ENCODE measurements at regions not wholly inside any gene's neighbourhood (a gene's known extent, or its start where the extent isn't known, plus 50 kb on each side); places are given as distances from the start of the nearest gene placed in this dataset.

DNA sequence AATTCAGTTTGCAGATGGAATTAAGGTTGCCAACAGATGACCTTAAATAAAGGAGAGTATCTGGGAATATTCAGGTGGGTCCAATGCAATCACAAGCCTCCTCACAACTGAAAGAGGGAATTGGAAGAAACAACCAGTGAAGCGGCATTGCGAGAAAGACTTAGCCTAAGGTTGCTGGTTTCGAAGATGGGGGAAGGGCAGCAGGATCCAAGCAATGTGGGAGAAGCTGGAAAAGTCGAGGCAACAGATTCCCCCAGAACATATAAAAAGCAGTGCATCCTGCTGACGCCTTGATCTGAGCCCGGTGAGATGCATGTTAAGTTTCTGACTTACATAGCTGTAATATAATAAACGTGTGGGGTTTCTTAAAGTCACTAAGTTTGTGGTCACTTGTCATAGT, 162.5 kb downstream of the NDUFA10 start:
- 92% methylated on average over 6 of the region's 7 CpGs for WGBS (ENCODE audit: insufficient coverage)
- TF ChIP-seq, protein P1, sequence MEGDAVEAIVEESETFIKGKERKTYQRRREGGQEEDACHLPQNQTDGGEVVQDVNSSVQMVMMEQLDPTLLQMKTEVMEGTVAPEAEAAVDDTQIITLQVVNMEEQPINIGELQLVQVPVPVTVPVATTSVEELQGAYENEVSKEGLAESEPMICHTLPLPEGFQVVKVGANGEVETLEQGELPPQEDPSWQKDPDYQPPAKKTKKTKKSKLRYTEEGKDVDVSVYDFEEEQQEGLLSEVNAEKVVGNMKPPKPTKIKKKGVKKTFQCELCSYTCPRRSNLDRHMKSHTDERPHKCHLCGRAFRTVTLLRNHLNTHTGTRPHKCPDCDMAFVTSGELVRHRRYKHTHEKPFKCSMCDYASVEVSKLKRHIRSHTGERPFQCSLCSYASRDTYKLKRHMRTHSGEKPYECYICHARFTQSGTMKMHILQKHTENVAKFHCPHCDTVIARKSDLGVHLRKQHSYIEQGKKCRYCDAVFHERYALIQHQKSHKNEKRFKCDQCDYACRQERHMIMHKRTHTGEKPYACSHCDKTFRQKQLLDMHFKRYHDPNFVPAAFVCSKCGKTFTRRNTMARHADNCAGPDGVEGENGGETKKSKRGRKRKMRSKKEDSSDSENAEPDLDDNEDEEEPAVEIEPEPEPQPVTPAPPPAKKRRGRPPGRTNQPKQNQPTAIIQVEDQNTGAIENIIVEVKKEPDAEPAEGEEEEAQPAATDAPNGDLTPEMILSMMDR (IDR thresholded peaks at IDR 0.05): no peak

GRCh38 chr2:239858179-239858578, 167.0 kb downstream of the NDUFA10 start:
- H3K27ac ChIP-seq (ENCODE audit: low read length): no peak overlapping the region
- no peaks in the 10 kb centered on the region for H3K4me1 Mint-ChIP-seq
- H3K9me3 ChIP-seq (ENCODE audit: control insufficient read depth, insufficient read depth, low read length): no peaks in the 10 kb centered on the region
- H3K4me3 ChIP-seq (ENCODE audit: low read length): no peak overlapping the region
- WGBS (ENCODE audit: insufficient coverage): 12% methylated on average over 5 of the region's 5 CpGs
- DNase-seq (no peak), ATAC-seq (no peak)
- H3K36me3 Mint-ChIP-seq: no peaks in the 10 kb centered on the region
- TF ChIP-seq, protein P1 (IDR thresholded peaks at IDR 0.05): no peak
- H3K9me3 Mint-ChIP-seq: no peaks in the 10 kb centered on the region
- no peaks in the 10 kb centered on the region for H3K36me3 ChIP-seq (ENCODE audit: control insufficient read depth, insufficient read depth, low read length)
- H3K27ac Mint-ChIP-seq: no peak overlapping the region
- no peaks in the 10 kb centered on the region for H3K4me1 ChIP-seq (ENCODE audit: control insufficient read depth, insufficient read depth, low read length)
- peaks cover 6% of the 10 kb centered on the region for H3K27me3 ChIP-seq (ENCODE audit: control insufficient read depth, insufficient read depth, low read length)
- no peak overlapping the region for H3K4me3 Mint-ChIP-seq
- intact Hi-C loops (cut with micrococcal nuclease): no loop called here
- H3K27me3 Mint-ChIP-seq (ENCODE audit: low read depth in 2 of 2): peaks cover 6 to 54% of the 10 kb centered on the region in 2 donors

More for the DNA sequence above, 162.5 kb downstream of the NDUFA10 start:
- Mint-ChIP-seq H3K27ac (no peak overlapping the region), H3K4me1 (no peaks in the 10 kb centered on the region), H3K4me3 (no peak overlapping the region), H3K36me3 (no peaks in the 10 kb centered on the region), H3K27me3 (ENCODE audit: low read depth in 2 of 2) (peaks cover 6 to 27% of the 10 kb centered on the region in 2 donors), H3K9me3 (no peaks in the 10 kb centered on the region)
- H3K27ac ChIP-seq (ENCODE audit: low read length): no peak overlapping the region
- H3K36me3 ChIP-seq (ENCODE audit: control insufficient read depth, insufficient read depth, low read length): no peaks in the 10 kb centered on the region
- ATAC-seq: no peak
- H3K4me3 ChIP-seq (ENCODE audit: low read length): no peak overlapping the region
- H3K27me3 ChIP-seq (ENCODE audit: control insufficient read depth, insufficient read depth, low read length): peaks cover 6% of the 10 kb centered on the region
- intact Hi-C loops (cut with micrococcal nuclease): no loop called here
- DNase-seq: no peak
- H3K9me3 ChIP-seq (ENCODE audit: control insufficient read depth, insufficient read depth, low read length): no peaks in the 10 kb centered on the region
- H3K4me1 ChIP-seq (ENCODE audit: control insufficient read depth, insufficient read depth, low read length): no peaks in the 10 kb centered on the region

- Mint-ChIP-seq H3K36me3 (no peaks in the 10 kb centered on the region), H3K9me3 (no peaks in the 10 kb centered on the region), H3K4me3 (no peak overlapping the region), H3K4me1 (no peaks in the 10 kb centered on the region), H3K27ac (no peak overlapping the region), H3K27me3 (ENCODE audit: low read depth in 2 of 2) (peaks cover 6 to 54% of the 10 kb centered on the region in 2 donors)
- WGBS (ENCODE audit: insufficient coverage): 73% methylated on average over 1 of the region's 1 CpG
- intact Hi-C loops (cut with micrococcal nuclease): no loop called here
- Histone ChIP-seq H3K4me1 (ENCODE audit: control insufficient read depth, insufficient read depth, low read length) (no peaks in the 10 kb centered on the region), H3K9me3 (ENCODE audit: control insufficient read depth, insufficient read depth, low read length) (no peaks in the 10 kb centered on the region), H3K27me3 (ENCODE audit: control insufficient read depth, insufficient read depth, low read length) (peaks cover 6% of the 10 kb centered on the region), H3K4me3 (ENCODE audit: low read length) (no peak overlapping the region), H3K27ac (ENCODE audit: low read length) (no peak overlapping the region), H3K36me3 (ENCODE audit: control insufficient read depth, insufficient read depth, low read length) (no peaks in the 10 kb centered on the region)
- DNase-seq (no peak), ATAC-seq (no peak)
- TF ChIP-seq, protein P1 (IDR thresholded peaks at IDR 0.05): no peak
Observed at GRCh38 chr2:239857591-239857990, 167.6 kb downstream of the NDUFA10 start.

- peaks cover 6 to 54% of the 10 kb centered on the region in 2 donors for H3K27me3 Mint-ChIP-seq (ENCODE audit: low read depth in 2 of 2)
- intact Hi-C loops (cut with micrococcal nuclease): no loop called here
- H3K27ac Mint-ChIP-seq: no peak overlapping the region
- Histone ChIP-seq H3K27me3 (ENCODE audit: control insufficient read depth, insufficient read depth, low read length) (peaks cover 6% of the 10 kb centered on the region), H3K27ac (ENCODE audit: low read length) (no peak overlapping the region), H3K9me3 (ENCODE audit: control insufficient read depth, insufficient read depth, low read length) (peaks cover under 1% of the 10 kb centered on the region), H3K36me3 (ENCODE audit: control insufficient read depth, insufficient read depth, low read length) (no peaks in the 10 kb centered on the region), H3K4me1 (ENCODE audit: control insufficient read depth, insufficient read depth, low read length) (no peaks in the 10 kb centered on the region), H3K4me3 (ENCODE audit: low read length) (no peak overlapping the region)
- TF ChIP-seq, protein P1 (IDR thresholded peaks at IDR 0.05): no peak
- H3K4me3 Mint-ChIP-seq: no peak overlapping the region
- H3K36me3 Mint-ChIP-seq: peaks cover under 1% of the 10 kb centered on the region
- ATAC-seq (no peak), DNase-seq (no peak)
- H3K9me3 Mint-ChIP-seq: no peaks in the 10 kb centered on the region
- H3K4me1 Mint-ChIP-seq: no peaks in the 10 kb centered on the region
- WGBS (ENCODE audit: insufficient coverage): 95% methylated on average over 8 of the region's 8 CpGs
Observed at GRCh38 chr2:239856620-239857285, 168.4 kb downstream of the NDUFA10 start.
